Ecto neural progenitor cell (in vitro differentiated cells): ENCODE measurements at regions not wholly inside any gene's neighbourhood (a gene's known extent, or its start where the extent isn't known, plus 50 kb on each side); places are given as distances from the start of the nearest gene placed in this dataset.
"Not testable (repeated sequence)": the region's sequence is repeated elsewhere in the genome, so short reads cannot be mapped to it uniquely, and the experiment has no call there.

Experiments used
- DNase-seq: peaks from one replicate; pipeline ENCODE4 v3.0.0-alpha.2; 2018; ENCODE audit warnings: low spot score

- no peak for DNase-seq
These were observed 146.5 kb upstream of the CDH11 start for GRCh38 chr16:65268331-65268730.

GRCh38 chr16:65263896-65264295 lies 142.0 kb upstream of the CDH11 start:
- no peak for DNase-seq

GRCh38 chr16:65260746-65261145 lies 138.9 kb upstream of the CDH11 start:
- DNase-seq = no peak

GRCh38 chr16:65254144-65254543 lies 132.3 kb upstream of the CDH11 start:
- DNase-seq = no peak

GRCh38 chr16:65249768-65250167 lies 127.9 kb upstream of the CDH11 start:
- peak; percentile 44 for DNase-seq

GRCh38 chr16:65244787-65245186 lies 122.9 kb upstream of the CDH11 start:
- no peak for DNase-seq

- DNase-seq = no peak
These were observed 113.7 kb upstream of the CDH11 start for GRCh38 chr16:65235339-65236177.

GRCh38 chr16:65234721-65235320 lies 113.0 kb upstream of the CDH11 start:
- not testable (repeated sequence) for DNase-seq

GRCh38 chr16:65229191-65229662 lies 107.4 kb upstream of the CDH11 start:
- no peak for DNase-seq

GRCh38 chr16:65227150-65227835 lies 105.4 kb upstream of the CDH11 start:
- DNase-seq = no peak

GRCh38 chr16:65226077-65226476 lies 104.2 kb upstream of the CDH11 start:
- no peak for DNase-seq

GRCh38 chr16:65225488-65225887 lies 103.6 kb upstream of the CDH11 start:
- DNase-seq = no peak

- DNase-seq = no peak
These were observed 103.1 kb upstream of the CDH11 start for GRCh38 chr16:65224994-65225393.

GRCh38 chr16:65224471-65224870 lies 102.6 kb upstream of the CDH11 start:
- no peak for DNase-seq

GRCh38 chr16:65223335-65223734 lies 101.5 kb upstream of the CDH11 start:
- no peak for DNase-seq

- DNase-seq = no peak
These were observed 100.7 kb upstream of the CDH11 start for GRCh38 chr16:65222536-65222935.

GRCh38 chr16:65222049-65222448 lies 100.2 kb upstream of the CDH11 start:
- no peak for DNase-seq

GRCh38 chr16:65219786-65220185 lies 97.9 kb upstream of the CDH11 start:
- DNase-seq = no peak

- DNase-seq = no peak
These were observed 96.5 kb upstream of the CDH11 start for GRCh38 chr16:65218348-65218747.

- DNase-seq = no peak
These were observed 92.2 kb upstream of the CDH11 start for GRCh38 chr16:65213866-65214595.

- DNase-seq = no peak
These were observed 90.9 kb upstream of the CDH11 start for GRCh38 chr16:65212791-65213190.

GRCh38 chr16:65212240-65212639 lies 90.4 kb upstream of the CDH11 start:
- no peak for DNase-seq
